Transverse colon (tissue), 3 donors: ENCODE measurements at regions not wholly inside any gene's neighbourhood (a gene's known extent, or its start where the extent isn't known, plus 50 kb on each side); places are given as distances from the start of the nearest gene placed in this dataset.
"Not testable (repeated sequence)": the region's sequence is repeated elsewhere in the genome, so short reads cannot be mapped to it uniquely, and the experiment has no call there.

Source experiments
- EP300 ChIP-seq: sonication (generic); formaldehyde crosslinking; IDR thresholded peaks from one replicate; pipeline ENCODE4 v1.6.1; 2017; ENCODE audit warnings: antibody characterized with exemption, low read depth
- POLR2A ChIP-seq: fragments of 450-650 bp; IDR thresholded peaks from one replicate; pipeline ENCODE4 v1.6.1; 2016; ENCODE audit warnings: antibody characterized with exemption, mild to moderate bottlenecking, moderate library complexity
- TF ChIP-seq, protein P1 (sequence below), 5 experiments: fragments of 200-600 bp in 3 of 5; fragments of 450-650 bp in 2 of 5; sonication (generic) in 3 of 5; IDR thresholded peaks; 1 replicate in 2 of 5; 2 replicates in 3 of 5; pipeline ENCODE4 v1.5.1; 2016 to 2017; ENCODE audit warnings: antibody characterized with exemption in 5 of 5, inconsistent platforms in 3 of 5, mild to moderate bottlenecking in 2 of 5, moderate library complexity in 1 of 5

DNA sequence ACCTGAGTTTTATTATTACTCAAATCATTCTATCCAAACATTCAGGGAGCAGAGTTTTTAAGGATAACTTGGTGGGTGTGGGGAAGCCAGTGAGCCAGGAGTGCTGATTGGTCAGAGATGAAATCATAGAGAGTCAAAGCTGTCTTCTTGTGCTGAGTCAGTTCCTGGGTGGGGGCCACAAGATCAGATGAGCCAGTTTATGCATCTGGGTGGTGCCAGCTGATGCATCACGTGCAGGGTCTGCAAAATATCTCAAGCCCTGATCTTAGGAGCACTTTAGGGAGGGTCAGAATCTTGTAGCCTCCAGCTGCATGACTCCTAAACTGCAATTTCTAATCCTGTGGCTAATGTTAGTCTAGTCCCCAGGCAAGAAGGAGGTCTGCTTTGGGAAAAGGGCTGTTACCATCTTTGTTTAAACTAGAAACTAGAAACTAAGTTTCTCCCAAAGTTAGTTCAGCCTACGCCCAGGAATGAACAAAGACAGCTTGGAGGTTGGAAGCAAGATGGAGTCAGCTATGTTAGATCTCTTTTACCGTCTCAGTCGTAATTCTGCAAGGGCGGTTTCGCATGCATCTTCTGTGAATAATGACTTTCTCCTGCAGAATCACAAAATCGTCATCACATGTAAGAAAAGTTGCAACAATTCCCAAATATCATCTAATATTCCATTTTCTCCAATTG is 97.5 kb downstream of the ZNF664 start:
- TF ChIP-seq, protein P1, sequence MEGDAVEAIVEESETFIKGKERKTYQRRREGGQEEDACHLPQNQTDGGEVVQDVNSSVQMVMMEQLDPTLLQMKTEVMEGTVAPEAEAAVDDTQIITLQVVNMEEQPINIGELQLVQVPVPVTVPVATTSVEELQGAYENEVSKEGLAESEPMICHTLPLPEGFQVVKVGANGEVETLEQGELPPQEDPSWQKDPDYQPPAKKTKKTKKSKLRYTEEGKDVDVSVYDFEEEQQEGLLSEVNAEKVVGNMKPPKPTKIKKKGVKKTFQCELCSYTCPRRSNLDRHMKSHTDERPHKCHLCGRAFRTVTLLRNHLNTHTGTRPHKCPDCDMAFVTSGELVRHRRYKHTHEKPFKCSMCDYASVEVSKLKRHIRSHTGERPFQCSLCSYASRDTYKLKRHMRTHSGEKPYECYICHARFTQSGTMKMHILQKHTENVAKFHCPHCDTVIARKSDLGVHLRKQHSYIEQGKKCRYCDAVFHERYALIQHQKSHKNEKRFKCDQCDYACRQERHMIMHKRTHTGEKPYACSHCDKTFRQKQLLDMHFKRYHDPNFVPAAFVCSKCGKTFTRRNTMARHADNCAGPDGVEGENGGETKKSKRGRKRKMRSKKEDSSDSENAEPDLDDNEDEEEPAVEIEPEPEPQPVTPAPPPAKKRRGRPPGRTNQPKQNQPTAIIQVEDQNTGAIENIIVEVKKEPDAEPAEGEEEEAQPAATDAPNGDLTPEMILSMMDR (IDR thresholded peaks at IDR 0.05) = not testable (repeated sequence)
- TF ChIP-seq EP300, POLR2A: not testable (repeated sequence)
